ENCODE measurements at regions not wholly inside any gene's neighbourhood (a gene's known extent, or its start where the extent isn't known, plus 50 kb on each side); places are given as distances from the start of the nearest gene placed in this dataset.

- TF ChIP-seq POLR2A (IDR thresholded peaks at IDR 0.05) (no peak), CTCF (IDR thresholded peaks at IDR 0.05) (no peak), POLR2AphosphoS5 (IDR thresholded peaks at IDR 0.05) (no peak)
These were observed 110.4 kb upstream of the EDNRA start for GRCh38 chr4:147370473-147370872.

All from breast epithelium (tissue), 3 donors.